Tibial artery (tissue), 4 donors: ENCODE measurements at regions not wholly inside any gene's neighbourhood (a gene's known extent, or its start where the extent isn't known, plus 50 kb on each side); places are given as distances from the start of the nearest gene placed in this dataset.
A peak's percentile ranks its signal among the peaks of the same experiment; 100 is the strongest.
"Not testable (repeated sequence)": the region's sequence is repeated elsewhere in the genome, so short reads cannot be mapped to it uniquely, and the experiment has no call there.

Source experiments
- DNase-seq, 2 donors: peaks; one replicate each; pipeline ENCODE4 v3.0.0-alpha.2; 2019
- H3K27ac ChIP-seq, 2 donors: fragments of 200-600 bp; sonication (generic) in 1 of 2; 1 replicate in 1 of 2; 2 replicates in 1 of 2; pipeline ENCODE4 v1.5.1; 2018 to 2019; ENCODE audit warnings: mild to moderate bottlenecking in 1 of 2
- H3K27me3 ChIP-seq, 2 donors: fragments of 200-600 bp; sonication (generic) in 1 of 2; one replicate each; pipeline versions ENCODE4 v1.5.1 to v1.6.0; 2016 to 2019
- H3K36me3 ChIP-seq, 3 donors: fragments of 200-600 bp; sonication (generic) in 2 of 3; one replicate each; pipeline ENCODE4 v1.5.1; 2016 to 2019; ENCODE audit warnings: mild to moderate bottlenecking in 2 of 3
- H3K4me1 ChIP-seq, 4 donors: fragments of 200-600 bp; sonication (generic) in 2 of 4; 1 replicate in 3 of 4; 2 replicates in 1 of 4; pipeline ENCODE4 v1.5.1; 2016 to 2019
- H3K4me3 ChIP-seq, 2 donors: fragments of 200-600 bp; sonication (generic) in 1 of 2; 1 replicate in 1 of 2; 2 replicates in 1 of 2; pipeline ENCODE4 v1.5.1; 2018 to 2019; ENCODE audit warnings: mild to moderate bottlenecking in 2 of 2
- H3K9me3 ChIP-seq, 3 donors: fragments of 200-600 bp; sonication (generic) in 1 of 3; one replicate each; pipeline ENCODE4 v1.5.1; 2016 to 2019
- intact Hi-C: fragments of 100-400 bp; cut with DNase I; formaldehyde crosslinking; loops from one replicate; pipeline ENCODE4 v1.15.0; 2023; ENCODE audit warnings: low total_unique reads

GRCh38 chr22:21150863-21151262 lies 105.1 kb downstream of the LRRC74B start:
- H3K9me3 ChIP-seq, H3K4me3 ChIP-seq, H3K36me3 ChIP-seq, DNase-seq, H3K4me1 ChIP-seq, intact Hi-C loops, H3K27ac ChIP-seq, H3K27me3 ChIP-seq: not testable (repeated sequence)

GRCh38 chr22:21187841-21188240 lies 142.1 kb downstream of the LRRC74B start:
- intact Hi-C loops, H3K4me3 ChIP-seq, H3K36me3 ChIP-seq, H3K4me1 ChIP-seq, H3K27me3 ChIP-seq, H3K27ac ChIP-seq, DNase-seq, H3K9me3 ChIP-seq: not testable (repeated sequence)

- DNase-seq, H3K4me3 ChIP-seq, H3K9me3 ChIP-seq, H3K36me3 ChIP-seq, H3K27ac ChIP-seq, H3K4me1 ChIP-seq, H3K27me3 ChIP-seq, intact Hi-C loops: not testable (repeated sequence)
Observed at GRCh38 chr22:21212054-21212453, 166.3 kb downstream of the LRRC74B start.

- DNase-seq, H3K27ac ChIP-seq, H3K9me3 ChIP-seq, H3K4me1 ChIP-seq, H3K27me3 ChIP-seq, intact Hi-C loops, H3K36me3 ChIP-seq, H3K4me3 ChIP-seq: not testable (repeated sequence)
Observed at GRCh38 chr22:21215973-21216731, 167.4 kb upstream of the RIMBP3B start.

GRCh38 chr22:21224900-21225299 lies 158.7 kb upstream of the RIMBP3B start:
- H3K36me3 ChIP-seq, H3K9me3 ChIP-seq, H3K27me3 ChIP-seq, intact Hi-C loops, DNase-seq, H3K4me3 ChIP-seq, H3K27ac ChIP-seq, H3K4me1 ChIP-seq: not testable (repeated sequence)

- DNase-seq: peak in 1 of 2 donors; percentile 63
- intact Hi-C loops, H3K27me3 ChIP-seq, H3K36me3 ChIP-seq, H3K4me1 ChIP-seq, H3K27ac ChIP-seq, H3K4me3 ChIP-seq, H3K9me3 ChIP-seq: not testable (repeated sequence)
Observed at GRCh38 chr22:21226901-21227693, 156.5 kb upstream of the RIMBP3B start.

GRCh38 chr22:21251435-21251834 lies 132.1 kb upstream of the RIMBP3B start:
- DNase-seq, H3K27me3 ChIP-seq, H3K27ac ChIP-seq, H3K4me3 ChIP-seq, H3K36me3 ChIP-seq, intact Hi-C loops, H3K9me3 ChIP-seq, H3K4me1 ChIP-seq: not testable (repeated sequence)

- DNase-seq: peak in 1 of 2 donors; percentile 69
- H3K4me3 ChIP-seq, intact Hi-C loops, H3K27ac ChIP-seq, H3K36me3 ChIP-seq, H3K4me1 ChIP-seq, H3K9me3 ChIP-seq, H3K27me3 ChIP-seq: not testable (repeated sequence)
Observed at GRCh38 chr22:21282646-21283045, 100.9 kb upstream of the RIMBP3B start.

GRCh38 chr22:21293702-21294101 lies 89.8 kb upstream of the RIMBP3B start:
- peak in 1 of 2 donors; percentile 46 for DNase-seq
- H3K27ac ChIP-seq, H3K27me3 ChIP-seq, intact Hi-C loops, H3K4me3 ChIP-seq, H3K9me3 ChIP-seq, H3K4me1 ChIP-seq, H3K36me3 ChIP-seq: not testable (repeated sequence)

GRCh38 chr22:21327629-21328028 lies 55.9 kb upstream of the RIMBP3B start:
- H3K27me3 ChIP-seq, H3K27ac ChIP-seq, H3K4me3 ChIP-seq, H3K4me1 ChIP-seq, intact Hi-C loops, H3K36me3 ChIP-seq, DNase-seq, H3K9me3 ChIP-seq: not testable (repeated sequence)
